ENCODE measurements at regions not wholly inside any gene's neighbourhood (a gene's known extent, or its start where the extent isn't known, plus 50 kb on each side); places are given as distances from the start of the nearest gene placed in this dataset.

DNA sequence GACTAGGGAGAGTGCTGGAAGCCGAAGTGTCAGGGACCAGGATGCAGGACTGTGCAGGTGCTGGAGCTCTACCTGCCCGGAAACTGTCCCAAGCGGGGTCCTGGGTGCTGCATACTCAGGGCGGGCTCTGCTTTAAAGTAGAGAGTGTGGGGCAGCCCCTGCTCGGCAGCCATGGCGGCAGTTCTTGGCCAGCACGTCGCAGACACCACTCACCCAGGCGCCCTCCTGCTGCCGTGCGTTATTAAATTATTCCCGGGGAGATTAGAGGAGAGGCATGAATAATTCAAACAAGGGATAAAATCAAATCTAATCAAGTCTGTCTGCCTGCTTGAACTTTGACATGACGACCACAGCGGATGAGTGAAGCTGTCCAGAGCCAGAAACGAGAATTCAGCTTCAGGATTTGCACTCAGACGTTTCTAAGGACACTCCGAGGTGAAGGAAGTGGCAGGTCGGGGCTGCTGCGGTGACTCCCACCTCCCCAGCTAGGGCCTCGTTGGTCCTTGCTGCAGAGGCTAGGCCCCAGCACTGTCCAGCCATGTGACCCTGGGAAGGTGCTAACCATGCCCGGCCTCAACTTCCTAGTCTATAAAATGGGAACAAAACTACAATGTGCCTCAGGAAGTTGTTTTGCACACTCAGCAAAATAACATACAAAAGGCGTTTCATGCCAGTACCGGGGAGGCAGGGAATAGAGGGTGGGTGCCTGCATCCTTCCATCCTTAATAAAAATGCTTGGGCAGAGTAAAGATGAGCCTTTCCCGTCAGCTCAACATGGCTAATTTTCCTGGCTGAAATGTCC, 91.3 kb upstream of the ADAMTS2 start:
- no peak for TF ChIP-seq POLR2AphosphoS5 (IDR thresholded peaks at IDR 0.05; ENCODE audit: low read depth, low read length)
- DNase-seq (ENCODE audit: insufficient read length) (no peak), FAIRE-seq (no peak)

DNA sequence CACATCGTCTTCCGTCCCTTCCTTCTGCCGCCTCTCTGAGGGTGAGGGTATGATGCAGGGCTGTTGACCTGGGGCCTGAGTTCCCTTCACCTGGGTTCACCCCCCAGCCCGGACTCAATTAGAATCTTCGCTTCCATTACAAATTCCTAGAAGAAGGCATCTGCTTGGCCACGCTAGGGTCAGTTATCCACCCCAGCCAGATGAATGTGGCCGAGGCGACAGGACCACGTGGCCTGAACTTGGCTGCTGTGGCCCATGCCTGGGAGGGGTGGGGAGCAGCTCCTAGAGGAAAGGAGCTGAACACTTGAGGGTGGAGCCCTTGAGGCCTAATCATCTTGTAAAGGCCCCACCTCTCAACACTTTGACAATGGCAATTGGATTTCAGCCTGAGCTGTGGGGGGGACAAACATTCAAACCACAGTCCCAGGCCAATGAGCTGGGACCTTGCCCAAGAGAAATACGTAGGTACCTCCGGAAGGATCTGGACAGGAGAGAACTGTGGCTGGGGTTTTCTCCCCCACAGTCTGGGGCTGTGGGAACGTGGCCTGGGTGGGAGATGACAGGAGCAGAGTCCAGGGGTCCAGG, 90.6 kb upstream of the ADAMTS2 start:
- no peak for FAIRE-seq
- TF ChIP-seq POLR2AphosphoS5 (IDR thresholded peaks at IDR 0.05; ENCODE audit: low read depth, low read length): no peak
- no peak for DNase-seq (ENCODE audit: insufficient read length)

DNA sequence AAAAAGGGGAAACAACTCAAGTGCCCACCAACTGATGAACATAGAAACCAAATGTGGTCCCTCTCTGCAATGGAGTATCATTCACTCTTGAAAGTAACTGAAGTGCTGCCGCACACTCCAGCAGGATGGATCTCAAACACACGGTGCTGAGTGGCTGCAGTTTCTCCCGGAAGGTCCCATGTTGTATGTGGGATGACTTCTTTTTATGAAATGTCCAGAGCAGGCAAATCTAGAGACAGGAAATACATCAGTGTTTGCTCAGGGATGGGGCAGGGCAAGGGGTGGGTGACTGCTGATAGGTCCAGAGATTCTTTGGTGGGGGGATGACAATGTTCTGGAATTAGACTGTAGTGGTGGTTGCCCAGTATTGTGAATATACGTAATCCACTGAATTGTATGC, 89.9 kb upstream of the ADAMTS2 start:
- TF ChIP-seq TAF1 (IDR thresholded peaks at IDR 0.05; ENCODE audit: borderline replicate concordance, low read depth, low read length) (no peak), POLR2A (IDR thresholded peaks at IDR 0.05; ENCODE audit: low read depth, low read length) (no peak), POLR2AphosphoS5 (IDR thresholded peaks at IDR 0.05; ENCODE audit: low read depth, low read length) (no peak)
- DNase-seq (ENCODE audit: insufficient read length) (no peak), FAIRE-seq (no peak)

DNA sequence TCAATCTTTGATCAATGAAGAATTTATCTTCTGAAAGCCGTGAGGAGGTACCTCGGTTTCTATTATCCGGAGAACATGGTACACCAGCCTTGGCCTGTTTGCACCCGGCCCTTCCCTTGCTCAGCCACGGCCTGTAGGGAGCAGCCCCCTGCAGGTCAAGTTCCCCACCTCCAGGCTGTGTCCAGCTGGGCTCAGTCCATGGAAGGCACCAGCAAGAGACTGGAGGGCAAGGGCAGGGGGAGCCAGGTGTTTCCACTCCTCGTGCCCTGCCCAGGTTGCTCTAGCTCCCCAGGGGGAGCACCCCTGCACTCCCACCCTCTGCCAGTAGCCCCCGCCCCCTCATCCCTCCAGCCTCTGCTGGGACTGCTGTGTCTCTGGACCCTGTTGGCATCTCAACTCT, 87.3 kb upstream of the ADAMTS2 start:
- FAIRE-seq: no peak
- DNase-seq (ENCODE audit: insufficient read length): no peak

DNA sequence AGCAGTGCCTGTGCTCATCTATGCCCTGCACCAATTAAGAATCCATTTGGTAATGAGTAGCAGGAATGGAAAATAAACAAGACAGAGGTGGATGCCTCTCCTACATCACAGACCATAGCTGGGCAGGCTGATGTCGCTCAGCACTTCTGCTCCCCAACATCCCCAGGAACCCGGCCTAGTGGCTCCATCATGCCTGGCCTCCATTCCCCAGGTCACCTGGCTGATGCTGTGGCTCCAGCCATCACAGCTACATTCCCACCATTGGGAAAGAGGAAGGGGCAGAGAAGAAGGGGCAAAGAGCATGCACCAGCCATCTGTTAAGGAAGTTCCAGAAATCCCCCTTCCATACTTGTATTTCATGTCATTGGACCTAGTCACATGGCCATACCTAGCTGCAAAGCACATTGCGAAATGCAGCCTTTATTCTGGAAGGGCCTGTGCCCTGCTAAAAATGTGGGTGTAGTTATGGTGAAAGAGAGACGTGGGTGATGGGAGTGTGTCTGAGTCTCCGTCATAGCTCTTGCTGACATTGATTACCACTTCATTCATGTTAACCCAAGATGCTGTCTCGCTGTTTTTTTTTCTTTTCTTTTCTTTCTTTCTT, 86.1 kb upstream of the ADAMTS2 start:
- FAIRE-seq: no peak
- TF ChIP-seq POLR2A (IDR thresholded peaks at IDR 0.05; ENCODE audit: low read depth, low read length) (no peak), TAF1 (IDR thresholded peaks at IDR 0.05; ENCODE audit: borderline replicate concordance, low read depth, low read length) (no peak), POLR2AphosphoS5 (IDR thresholded peaks at IDR 0.05; ENCODE audit: low read depth, low read length) (no peak)
- no peak for DNase-seq (ENCODE audit: insufficient read length)

More for the DNA sequence above, 87.3 kb upstream of the ADAMTS2 start:
- TF ChIP-seq POLR2AphosphoS5 (IDR thresholded peaks at IDR 0.05; ENCODE audit: low read depth, low read length) (no peak), TAF1 (IDR thresholded peaks at IDR 0.05; ENCODE audit: borderline replicate concordance, low read depth, low read length) (no peak), POLR2A (IDR thresholded peaks at IDR 0.05; ENCODE audit: low read depth, low read length) (no peak)

DNA sequence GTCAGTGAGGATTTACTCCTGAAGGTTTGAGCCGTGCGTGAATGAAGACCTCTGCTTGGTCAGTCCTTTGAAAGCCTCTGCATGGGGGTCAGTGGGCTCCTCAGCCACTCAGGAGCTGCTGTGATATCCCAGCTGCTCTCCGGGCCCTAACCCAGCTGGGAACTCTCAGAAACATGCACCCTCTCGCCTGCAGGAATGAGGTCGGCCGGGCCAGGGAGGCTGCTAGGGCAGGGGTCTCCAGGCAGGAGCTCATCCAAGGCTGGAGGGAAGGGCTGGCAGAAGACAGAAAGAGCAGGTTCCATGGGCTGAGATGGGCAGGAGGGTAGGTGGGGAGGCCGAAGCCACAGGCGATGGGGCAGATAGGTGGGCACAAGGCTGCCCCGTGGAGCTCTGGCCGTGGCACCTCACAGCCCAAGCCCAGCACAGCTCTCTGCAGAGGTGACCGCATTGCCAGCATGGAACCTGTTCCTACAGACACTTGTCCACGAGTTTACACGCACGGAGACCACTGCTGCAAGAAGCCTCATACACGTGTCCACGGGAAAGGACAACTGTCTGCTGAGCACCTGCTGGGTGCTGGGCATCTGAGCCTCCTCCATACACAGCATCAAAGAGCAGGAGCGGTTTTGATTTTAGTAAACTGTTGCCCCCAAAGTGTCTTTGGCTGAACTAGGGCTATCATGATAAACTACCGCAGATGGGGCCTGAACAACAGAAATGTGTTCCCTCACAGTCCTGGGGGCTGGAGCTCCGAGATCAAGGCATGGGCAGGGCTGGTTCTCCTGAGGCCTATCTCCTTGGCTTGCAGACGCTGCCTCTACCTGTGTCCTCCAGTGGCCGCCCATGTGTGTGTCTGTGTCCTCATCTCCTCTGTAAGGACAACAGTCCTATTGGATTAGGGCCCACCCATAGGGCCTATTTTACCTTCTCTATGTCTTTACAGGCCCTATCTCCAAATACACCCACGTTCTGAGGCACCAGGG, 85.2 kb upstream of the ADAMTS2 start:
- no peak for DNase-seq (ENCODE audit: insufficient read length)
- TF ChIP-seq TAF1 (IDR thresholded peaks at IDR 0.05; ENCODE audit: borderline replicate concordance, low read depth, low read length) (no peak), POLR2A (IDR thresholded peaks at IDR 0.05; ENCODE audit: low read depth, low read length) (no peak), POLR2AphosphoS5 (IDR thresholded peaks at IDR 0.05; ENCODE audit: low read depth, low read length) (no peak)
- FAIRE-seq: no peak

DNA sequence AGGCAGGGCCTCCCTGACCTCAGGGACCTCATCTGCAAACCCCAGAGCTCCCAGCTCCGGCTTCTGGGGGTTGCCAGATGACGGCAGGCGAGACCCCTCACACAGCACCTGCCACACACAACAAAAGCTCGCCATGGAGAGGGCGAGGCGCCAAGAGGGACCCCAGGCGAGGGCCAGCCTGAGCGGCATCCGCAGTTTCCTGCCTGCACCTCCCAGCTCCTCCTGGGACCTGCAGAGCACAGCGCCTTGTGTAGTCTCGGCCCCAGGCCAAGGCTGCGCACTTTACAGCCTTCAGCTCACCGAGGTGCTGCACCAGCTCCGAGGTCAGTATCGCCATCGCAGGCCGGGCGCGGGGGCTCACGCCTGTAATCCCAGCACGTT, 82.4 kb upstream of the ADAMTS2 start:
- DNase-seq (ENCODE audit: insufficient read length) (no peak), FAIRE-seq (no peak)
- TF ChIP-seq TAF1 (IDR thresholded peaks at IDR 0.05; ENCODE audit: borderline replicate concordance, low read depth, low read length): no peak
- TF ChIP-seq POLR2AphosphoS5 (IDR thresholded peaks at IDR 0.05; ENCODE audit: low read depth, low read length): no peak
- TF ChIP-seq POLR2A (IDR thresholded peaks at IDR 0.05; ENCODE audit: low read depth, low read length): no peak

DNA sequence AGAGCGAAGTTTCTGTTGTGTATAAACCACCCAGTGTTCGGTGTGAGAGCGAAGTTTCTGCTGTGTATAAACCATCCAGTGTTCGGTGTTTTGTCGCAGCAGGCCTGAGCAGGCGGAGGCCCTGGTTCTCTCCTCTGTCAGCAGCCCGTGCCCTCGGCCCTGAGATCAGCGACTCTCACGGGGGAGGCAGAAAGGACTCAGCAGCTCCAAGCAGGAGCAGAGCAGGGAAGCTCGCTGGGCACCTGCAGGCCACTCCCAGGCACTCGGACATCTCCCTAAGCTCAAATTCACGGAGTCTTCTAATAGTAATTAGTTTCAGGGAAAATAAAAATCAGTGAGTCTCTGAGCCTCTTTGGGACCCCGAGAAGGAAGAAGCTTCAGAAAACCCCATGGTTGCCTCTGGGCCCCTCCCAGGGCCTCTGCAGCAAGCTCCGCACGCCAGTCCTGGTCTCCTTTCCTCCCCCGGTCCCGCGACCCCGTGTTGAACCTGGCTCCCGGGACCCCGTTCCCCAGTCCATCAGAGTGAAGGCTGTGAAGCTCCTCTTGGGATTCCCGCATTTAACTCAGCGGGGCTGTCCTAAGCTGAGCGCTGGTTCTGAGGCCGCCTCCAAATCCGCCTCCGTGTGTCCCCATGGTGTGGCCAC, 81.9 kb upstream of the ADAMTS2 start:
- FAIRE-seq (no peak), DNase-seq (ENCODE audit: insufficient read length) (no peak)
- no peak for TF ChIP-seq POLR2A (IDR thresholded peaks at IDR 0.05; ENCODE audit: low read depth, low read length)
- no peak for TF ChIP-seq POLR2AphosphoS5 (IDR thresholded peaks at IDR 0.05; ENCODE audit: low read depth, low read length)
- no peak for TF ChIP-seq TAF1 (IDR thresholded peaks at IDR 0.05; ENCODE audit: borderline replicate concordance, low read depth, low read length)

DNA sequence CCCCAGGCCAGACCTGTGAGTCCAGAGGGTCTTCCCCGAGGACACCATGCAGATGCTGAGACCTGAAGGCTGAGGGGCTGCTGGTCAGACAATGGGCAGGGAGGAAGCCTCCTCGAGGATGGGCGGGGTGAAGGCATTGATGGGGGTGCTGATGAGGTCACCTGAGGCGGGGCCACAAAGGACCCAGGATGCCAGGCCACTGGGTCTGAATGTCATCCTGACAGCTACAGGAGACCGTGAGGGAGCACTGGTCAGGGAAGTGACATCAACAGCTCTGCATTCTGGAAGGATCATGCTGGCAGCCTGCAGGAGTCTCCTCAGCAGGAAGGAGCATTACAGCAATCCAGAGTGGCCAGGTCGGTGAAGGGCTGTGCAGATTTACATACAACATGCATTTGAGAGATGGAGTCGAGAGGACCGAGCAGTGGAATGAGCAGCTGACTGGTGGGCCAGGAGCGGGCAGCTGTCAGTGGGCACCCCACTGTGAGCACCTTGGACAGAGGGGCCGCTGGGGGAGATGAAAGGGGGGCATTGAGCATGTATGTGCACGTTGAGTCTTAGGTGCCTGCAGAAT, 77.7 kb upstream of the ADAMTS2 start:
- DNase-seq (ENCODE audit: insufficient read length) (no peak), FAIRE-seq (no peak)
- TF ChIP-seq POLR2A (IDR thresholded peaks at IDR 0.05; ENCODE audit: low read depth, low read length): no peak
- no peak for TF ChIP-seq POLR2AphosphoS5 (IDR thresholded peaks at IDR 0.05; ENCODE audit: low read depth, low read length)
- no peak for TF ChIP-seq TAF1 (IDR thresholded peaks at IDR 0.05; ENCODE audit: borderline replicate concordance, low read depth, low read length)

DNA sequence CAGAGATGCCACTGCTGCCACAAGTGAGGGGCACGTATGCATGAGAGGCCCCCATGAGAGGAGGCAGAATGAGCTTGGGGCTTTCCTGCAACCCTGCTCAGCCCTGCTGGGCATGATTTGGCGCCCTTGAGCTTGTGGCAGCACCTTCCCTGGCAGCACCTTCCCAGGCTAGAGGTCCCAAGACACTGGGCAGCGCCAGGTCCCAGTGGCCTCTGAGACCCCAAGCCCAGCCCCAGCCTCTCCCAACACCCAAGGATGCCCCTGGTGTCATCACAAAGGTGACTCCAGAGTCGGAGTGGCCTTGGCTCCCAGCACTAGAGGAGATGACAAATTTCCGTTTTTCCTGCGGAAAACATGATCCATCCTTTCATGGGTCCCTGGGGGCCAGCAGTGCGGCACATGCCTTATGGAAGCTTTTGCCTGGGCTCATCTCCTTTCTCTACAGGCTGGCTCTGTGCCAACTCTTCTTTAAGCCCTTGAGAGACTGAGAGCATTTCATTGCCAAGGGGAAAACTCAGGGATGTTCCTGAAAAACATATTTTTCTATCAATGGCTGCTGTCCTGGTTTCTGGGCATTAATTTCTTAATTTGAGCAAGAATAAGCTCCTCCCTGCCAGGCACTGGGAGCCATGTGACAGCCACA, 77.1 kb upstream of the ADAMTS2 start:
- FAIRE-seq: no peak
- no peak for DNase-seq (ENCODE audit: insufficient read length)
- no peak for TF ChIP-seq POLR2A (IDR thresholded peaks at IDR 0.05; ENCODE audit: low read depth, low read length)
- TF ChIP-seq TAF1 (IDR thresholded peaks at IDR 0.05; ENCODE audit: borderline replicate concordance, low read depth, low read length): no peak
- no peak for TF ChIP-seq POLR2AphosphoS5 (IDR thresholded peaks at IDR 0.05; ENCODE audit: low read depth, low read length)
